ENCODE measurements at regions not wholly inside any gene's neighbourhood (a gene's known extent, or its start where the extent isn't known, plus 50 kb on each side); places are given as distances from the start of the nearest gene placed in this dataset.

GRCh38 chr10:6920072-6921019 is 340.3 kb upstream of the PRKCQ start (continued):
- TF ChIP-seq PHF8 (IDR thresholded peaks at IDR 0.05; ENCODE audit: borderline replicate concordance, low read length) (no peak), U2AF2 (optimal IDR thresholded peaks at IDR 0.05; ENCODE audit: low read depth, low read length) (no peak), RUNX1 (IDR thresholded peaks at IDR 0.05; ENCODE audit: low read depth) (no peak; the same call in 1 of the 2 replicates), GMEB1 (CRISPR knock-in tag; IDR thresholded peaks at IDR 0.05) (no peak), RAD21 (CRISPR knock-in tag; conservative IDR thresholded peaks at IDR 0.05 in 1 of 2, IDR thresholded peaks at IDR 0.05 in 1 of 2) (peak; percentile 86 to 88), ZNF134 (CRISPR knock-in tag; conservative IDR thresholded peaks at IDR 0.05) (no peak), ATF2 (CRISPR knock-in tag; IDR thresholded peaks at IDR 0.05) (no peak), TRIM25 (IDR thresholded peaks at IDR 0.05; ENCODE audit: borderline replicate concordance) (no peak), HMGN3 (IDR thresholded peaks at IDR 0.05; ENCODE audit: borderline replicate concordance, extremely low read depth, insufficient read length, low read depth, low read length) (peak; percentile 73), KDM5B (IDR thresholded peaks at IDR 0.05; ENCODE audit: insufficient replicate concordance, low read depth, low read length) (no peak), HEY1 (CRISPR knock-in tag; IDR thresholded peaks at IDR 0.05; ENCODE audit: borderline replicate concordance) (peak; percentile 61; the same call in 1 of the 2 replicates), ARID1B (IDR thresholded peaks at IDR 0.05) (peak; percentile 99), RNF219 (CRISPR knock-in tag; IDR thresholded peaks at IDR 0.05) (no peak), POLR2AphosphoS5 (IDR thresholded peaks at IDR 0.05; ENCODE audit: control insufficient read depth, insufficient read depth, low read depth, low read length) (peak; percentile 95), FOXO4 (CRISPR knock-in tag; IDR thresholded peaks at IDR 0.05) (no peak), ZNF143 (CRISPR knock-in tag; IDR thresholded peaks at IDR 0.05) (no peak), MEF2D (tag; conservative IDR thresholded peaks at IDR 0.05; ENCODE audit: low read depth) (peak; percentile 70)
